Choroid plexus epithelial cell (primary cell): ENCODE measurements at regions not wholly inside any gene's neighbourhood (a gene's known extent, or its start where the extent isn't known, plus 50 kb on each side); places are given as distances from the start of the nearest gene placed in this dataset.

Experiments
- DNase-seq: peaks from one replicate; pipeline ENCODE4 v3.0.0-alpha.2; 2010; ENCODE audit warnings: low read depth
- H3K4me3 ChIP-seq: 2 replicates; pipeline ENCODE4 v1.5.1; 2011; ENCODE audit warnings: low read depth, mild to moderate bottlenecking, control low read depth, low read length, moderate library complexity
- CTCF ChIP-seq: conservative IDR thresholded peaks from 2 replicates; pipeline ENCODE4 v1.5.1; 2011; ENCODE audit warnings: low read depth, mild to moderate bottlenecking, control low read depth, inconsistent platforms, low read length, moderate library complexity

- TF ChIP-seq CTCF, result no peak
- DNase-seq, result no peak
- H3K4me3 ChIP-seq, result no peak overlapping the region
Measured at GRCh38 chr17:6343736-6344135, 91.2 kb downstream of the AIPL1 start.

- TF ChIP-seq CTCF, result no peak
- DNase-seq, result no peak
- no peak overlapping the region for H3K4me3 ChIP-seq
Measured at GRCh38 chr17:6343191-6343590, 91.7 kb downstream of the AIPL1 start.

- no peak for DNase-seq
- no peak overlapping the region for H3K4me3 ChIP-seq
- TF ChIP-seq CTCF, result no peak
Measured at GRCh38 chr17:6340708-6341107, 94.2 kb downstream of the AIPL1 start.

GRCh38 chr17:6334386-6334785 lies 100.5 kb downstream of the AIPL1 start:
- TF ChIP-seq CTCF, result no peak
- DNase-seq, result no peak
- no peak overlapping the region for H3K4me3 ChIP-seq

GRCh38 chr17:6330936-6331335 lies 104.0 kb downstream of the AIPL1 start:
- no peak for DNase-seq
- no peak overlapping the region for H3K4me3 ChIP-seq
- no peak for TF ChIP-seq CTCF

- no peak for DNase-seq
- H3K4me3 ChIP-seq, result no peak overlapping the region
- no peak for TF ChIP-seq CTCF
Measured at GRCh38 chr17:6328279-6328678, 106.6 kb downstream of the AIPL1 start.

GRCh38 chr17:6327007-6327406 lies 107.9 kb downstream of the AIPL1 start:
- TF ChIP-seq CTCF, result no peak

More at GRCh38 chr17:6327007-6327406, 107.9 kb downstream of the AIPL1 start:
- DNase-seq, result no peak
- H3K4me3 ChIP-seq, result no peak overlapping the region
